ENCODE measurements at regions not wholly inside any gene's neighbourhood (a gene's known extent, or its start where the extent isn't known, plus 50 kb on each side); places are given as distances from the start of the nearest gene placed in this dataset.

DNA sequence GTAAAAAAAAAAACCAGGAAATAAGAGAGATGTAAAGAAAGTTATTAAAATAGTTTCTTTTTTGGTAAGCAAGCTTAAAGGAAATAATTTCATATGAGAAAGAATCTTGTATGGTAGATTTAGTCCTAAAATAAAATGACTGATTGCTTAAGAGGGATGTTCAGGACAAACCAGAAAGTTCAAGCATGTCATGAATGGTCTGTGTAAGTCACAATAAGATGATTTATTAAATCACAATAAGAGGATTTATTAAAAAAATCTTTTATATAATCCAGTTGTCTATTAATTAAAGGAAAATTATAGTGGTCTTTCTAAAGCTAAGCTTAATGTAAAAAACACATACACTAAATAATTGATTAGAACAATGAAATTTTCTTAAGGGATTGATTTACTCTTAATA, 91.8 kb upstream of the OR13F1 start:
- H4K20me1 ChIP-seq (ENCODE audit: insufficient read depth, low read length), result no peaks in the 10 kb centered on the region
- intact Hi-C loops (cut with micrococcal nuclease; ENCODE audit: unreplicated experiment) (no loop called here), in situ Hi-C loops (cut with HindIII; ENCODE audit: extremely low pct_ligation_motif_present, low pct_unique_long_range_greater_than_20kb) (no loop called here)
- H3K9ac ChIP-seq (ENCODE audit: insufficient read depth, low read depth, low read length), result no peak overlapping the region
- DNase-seq (ENCODE audit: low spot score) (no peak), FAIRE-seq (no peak), ATAC-seq (no peak)
- no peaks in the 10 kb centered on the region for H3K4me1 ChIP-seq (ENCODE audit: insufficient read depth, low read length)
- no peak overlapping the region for H3K4me3 ChIP-seq (replicated peaks in 1 of 3; ENCODE audit: insufficient read depth in 1 of 3, low read depth in 2 of 3, low read length in 3 of 3)
- H3K27ac ChIP-seq (ENCODE audit: extremely low read length, insufficient read depth, low read length), result no peak overlapping the region
- H3K36me3 ChIP-seq (replicated peaks in 1 of 2; ENCODE audit: control insufficient read depth in 1 of 2, insufficient read depth in 2 of 2, low read length in 2 of 2), result no peaks in the 10 kb centered on the region
- no TSS peak for BruUV-seq (replicated peaks)
- CTCF ChIA-PET (ENCODE audit: low intra/inter-chr PET ratio, low total read pairs), result no interaction called here
- no peak overlapping the region for H3K4me2 ChIP-seq (ENCODE audit: low read depth, low read length)
- H3K9me3 ChIP-seq (ENCODE audit: low read length), result peaks cover 68% of the 10 kb centered on the region
- TF ChIP-seq, protein P1, sequence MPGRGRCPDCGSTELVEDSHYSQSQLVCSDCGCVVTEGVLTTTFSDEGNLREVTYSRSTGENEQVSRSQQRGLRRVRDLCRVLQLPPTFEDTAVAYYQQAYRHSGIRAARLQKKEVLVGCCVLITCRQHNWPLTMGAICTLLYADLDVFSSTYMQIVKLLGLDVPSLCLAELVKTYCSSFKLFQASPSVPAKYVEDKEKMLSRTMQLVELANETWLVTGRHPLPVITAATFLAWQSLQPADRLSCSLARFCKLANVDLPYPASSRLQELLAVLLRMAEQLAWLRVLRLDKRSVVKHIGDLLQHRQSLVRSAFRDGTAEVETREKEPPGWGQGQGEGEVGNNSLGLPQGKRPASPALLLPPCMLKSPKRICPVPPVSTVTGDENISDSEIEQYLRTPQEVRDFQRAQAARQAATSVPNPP (CRISPR knock-in tag; IDR thresholded peaks at IDR 0.05), result no peak
- TF ChIP-seq KLF15 (CRISPR knock-in tag; IDR thresholded peaks at IDR 0.05; ENCODE audit: borderline replicate concordance), result no peak
- TF ChIP-seq SPEN (CRISPR knock-in tag; IDR thresholded peaks at IDR 0.05; ENCODE audit: low read depth), result no peak
- TF ChIP-seq ZFP36 (IDR thresholded peaks at IDR 0.05; ENCODE audit: borderline replicate concordance, low read depth, low read length, partially characterized antibody), result peak; percentile 42
- no peaks in the 10 kb centered on the region for H3K27me3 ChIP-seq (ENCODE audit: control insufficient read depth in 1 of 2, insufficient read depth in 2 of 2, low read length in 2 of 2)
- POLR2A ChIA-PET, result no interaction called here
- no peak overlapping the region for H2AFZ ChIP-seq (ENCODE audit: low read length)
- H3K79me2 ChIP-seq (ENCODE audit: insufficient read depth, low read length), result no peaks in the 10 kb centered on the region

DNA sequence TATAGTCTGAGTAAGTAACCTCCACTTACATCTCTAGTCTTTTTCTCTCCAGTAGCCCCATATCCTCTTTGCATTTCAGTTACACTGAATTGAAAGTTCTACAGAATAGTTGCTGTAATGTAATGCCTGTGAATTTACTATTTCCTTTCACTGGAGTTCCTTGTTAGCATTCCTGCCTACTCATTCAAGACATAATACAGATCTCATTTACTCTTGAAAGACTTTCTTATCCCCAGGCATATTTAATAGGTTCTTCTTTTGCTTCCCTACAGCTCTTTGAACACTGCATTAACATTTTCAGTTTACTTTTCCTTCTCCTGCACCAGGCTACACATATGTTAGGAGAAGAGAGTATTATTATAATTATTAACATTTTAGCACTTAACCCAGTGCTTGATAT, 87.6 kb upstream of the OR13F1 start:
- peaks cover 44% of the 10 kb centered on the region for H3K9me3 ChIP-seq (ENCODE audit: low read length)
- no peaks in the 10 kb centered on the region for H3K36me3 ChIP-seq (replicated peaks in 1 of 2; ENCODE audit: control insufficient read depth in 1 of 2, insufficient read depth in 2 of 2, low read length in 2 of 2)
- H2AFZ ChIP-seq (ENCODE audit: low read length), result no peak overlapping the region
- H3K27me3 ChIP-seq (ENCODE audit: control insufficient read depth in 1 of 2, insufficient read depth in 2 of 2, low read length in 2 of 2), result no peaks in the 10 kb centered on the region
- no peak overlapping the region for H3K4me3 ChIP-seq (replicated peaks in 1 of 3; ENCODE audit: insufficient read depth in 1 of 3, low read depth in 2 of 3, low read length in 3 of 3)
- DNase-seq (ENCODE audit: low spot score) (no peak), ATAC-seq (no peak), FAIRE-seq (no peak)
- POLR2A ChIA-PET, result no interaction called here
- H4K20me1 ChIP-seq (ENCODE audit: insufficient read depth, low read length), result no peaks in the 10 kb centered on the region
- intact Hi-C loops (cut with micrococcal nuclease; ENCODE audit: unreplicated experiment) (no loop called here), in situ Hi-C loops (cut with HindIII; ENCODE audit: extremely low pct_ligation_motif_present, low pct_unique_long_range_greater_than_20kb) (no loop called here)
- H3K4me2 ChIP-seq (ENCODE audit: low read depth, low read length), result no peak overlapping the region
- no peak for TF ChIP-seq ZNF747 (CRISPR knock-in tag; IDR thresholded peaks at IDR 0.05; ENCODE audit: borderline replicate concordance)
- TF ChIP-seq, protein P2, sequence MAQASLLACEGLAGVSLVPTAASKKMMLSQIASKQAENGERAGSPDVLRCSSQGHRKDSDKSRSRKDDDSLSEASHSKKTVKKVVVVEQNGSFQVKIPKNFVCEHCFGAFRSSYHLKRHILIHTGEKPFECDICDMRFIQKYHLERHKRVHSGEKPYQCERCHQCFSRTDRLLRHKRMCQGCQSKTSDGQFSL (CRISPR knock-in tag; IDR thresholded peaks at IDR 0.05), result no peak
- no peak for TF ChIP-seq ZFP37 (CRISPR knock-in tag; IDR thresholded peaks at IDR 0.05; ENCODE audit: borderline replicate concordance)
- TF ChIP-seq ATF7-NPFF (CRISPR knock-in tag; IDR thresholded peaks at IDR 0.05; ENCODE audit: low read depth), result no peak
- no peak for TF ChIP-seq ZNF235 (CRISPR knock-in tag; IDR thresholded peaks at IDR 0.05; ENCODE audit: borderline replicate concordance)
- H3K9ac ChIP-seq (ENCODE audit: insufficient read depth, low read depth, low read length), result no peak overlapping the region
- CTCF ChIA-PET (ENCODE audit: low intra/inter-chr PET ratio, low total read pairs), result no interaction called here
- no peak overlapping the region for H3K27ac ChIP-seq (ENCODE audit: extremely low read length, insufficient read depth, low read length)
- H3K79me2 ChIP-seq (ENCODE audit: insufficient read depth, low read length), result no peaks in the 10 kb centered on the region
- no peaks in the 10 kb centered on the region for H3K4me1 ChIP-seq (ENCODE audit: insufficient read depth, low read length)
- no TSS peak for BruUV-seq (replicated peaks)
